NCI-H2227 (cell line): ENCODE measurements at regions not wholly inside any gene's neighbourhood (a gene's known extent, or its start where the extent isn't known, plus 50 kb on each side); places are given as distances from the start of the nearest gene placed in this dataset.
"Not testable (repeated sequence)": the region's sequence is repeated elsewhere in the genome, so short reads cannot be mapped to it uniquely, and the experiment has no call there.

Experiments used
- DNase-seq: peaks from one replicate; lab custom pipeline; 2025; ENCODE audit not compliant: unreplicated experiment; lab: John Stamatoyannopoulos, UW

- no peak for DNase-seq
Observed at GRCh38 chr14:41297576-41298327, 308.9 kb upstream of the LRFN5 start.

GRCh38 chr14:41295734-41296133 lies 310.9 kb upstream of the LRFN5 start:
- no peak for DNase-seq

GRCh38 chr14:41289025-41289424 lies 317.7 kb upstream of the LRFN5 start:
- DNase-seq, result no peak

DNA sequence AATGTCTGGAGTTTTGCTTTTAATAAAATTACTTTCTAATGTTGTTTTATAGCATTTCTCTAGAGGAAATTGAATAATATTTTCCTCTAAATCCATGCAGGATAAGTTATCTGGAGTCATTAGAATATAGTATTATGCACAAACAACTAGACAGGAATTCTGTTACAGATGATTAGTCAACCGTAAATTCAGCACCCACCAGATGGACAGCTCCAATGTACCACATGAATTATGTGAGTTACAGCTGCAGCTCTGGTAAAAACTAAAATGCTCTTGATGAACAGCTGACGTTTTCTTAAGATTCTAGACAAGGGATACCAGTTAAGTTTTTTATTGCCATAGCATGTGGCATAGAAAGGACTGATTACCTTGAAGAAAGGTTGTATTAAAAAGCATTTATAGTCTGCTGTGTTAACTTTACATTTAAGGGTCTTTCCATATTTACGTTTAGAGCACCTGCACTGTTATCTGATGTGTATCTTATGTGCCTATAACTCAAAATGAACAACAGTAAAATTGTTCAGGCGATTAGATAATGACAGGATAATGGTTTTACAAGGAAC lies 321.4 kb upstream of the LRFN5 start:
- no peak for DNase-seq

- no peak for DNase-seq
Observed at GRCh38 chr14:41280745-41281144, 325.9 kb upstream of the LRFN5 start.

DNA sequence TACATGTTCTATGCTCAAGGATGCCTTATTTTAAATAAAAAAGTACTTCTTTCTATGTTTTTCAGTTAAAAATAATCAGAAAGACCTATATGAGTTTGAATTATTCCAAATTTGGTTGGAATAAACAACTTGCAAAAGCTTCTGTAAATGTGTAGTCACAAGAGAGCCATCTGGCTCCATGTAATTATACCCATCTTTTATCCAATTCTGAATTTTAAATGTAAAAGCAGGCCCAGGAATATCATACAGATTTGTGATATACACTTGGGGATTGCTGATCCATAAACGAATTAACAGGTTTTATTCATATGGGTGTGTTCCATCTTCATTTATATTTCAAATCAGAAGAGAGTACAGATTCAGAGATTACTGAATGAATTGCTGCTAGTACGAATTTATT lies 329.2 kb upstream of the LRFN5 start:
- no peak for DNase-seq

GRCh38 chr14:41257476-41257875 lies 349.2 kb upstream of the LRFN5 start:
- no peak for DNase-seq

- no peak for DNase-seq
Observed at GRCh38 chr14:41235466-41235865, 371.2 kb upstream of the LRFN5 start.

DNA sequence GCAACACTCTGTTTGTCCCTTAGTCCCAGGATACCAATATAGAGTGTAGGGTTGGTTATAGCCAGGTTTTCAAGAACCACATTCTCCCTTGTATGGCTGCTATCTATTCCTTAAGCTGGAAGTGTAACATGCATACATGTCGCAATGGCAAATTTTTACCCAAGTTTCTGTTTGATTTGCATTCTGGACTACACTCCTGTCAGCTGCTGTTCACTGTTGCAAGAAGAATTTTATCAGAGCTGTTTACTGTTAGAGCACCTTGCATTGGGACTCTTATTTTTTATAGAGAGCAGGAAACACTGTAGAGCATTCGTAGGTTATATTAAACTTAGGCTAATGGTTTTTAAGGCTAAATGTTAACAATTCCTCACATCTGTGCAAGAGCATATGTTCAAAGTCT lies 376.0 kb upstream of the LRFN5 start:
- no peak for DNase-seq

DNA sequence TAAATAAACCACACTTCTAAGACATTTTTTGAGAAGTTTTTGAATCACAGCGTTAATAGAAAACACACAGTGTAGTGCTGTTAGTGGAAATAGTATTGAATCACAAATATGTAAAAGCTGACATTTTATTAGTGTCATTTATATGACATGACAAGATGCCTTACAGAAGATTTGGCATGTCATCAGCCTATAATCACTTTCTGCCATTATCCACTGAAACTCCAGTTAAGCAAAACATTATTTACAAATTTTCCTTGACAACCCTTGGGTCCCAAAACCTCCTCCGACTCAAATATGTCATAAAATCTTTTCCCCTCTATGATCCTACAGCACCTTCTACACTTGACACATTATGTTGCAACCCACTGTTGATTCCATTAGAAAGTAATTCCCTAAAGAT lies 376.9 kb upstream of the LRFN5 start:
- DNase-seq, result no peak

- no peak for DNase-seq
Observed at GRCh38 chr14:41225433-41225832, 381.2 kb upstream of the LRFN5 start.

- no peak for DNase-seq
Observed at GRCh38 chr14:41222581-41222980, 384.1 kb upstream of the LRFN5 start.

DNA sequence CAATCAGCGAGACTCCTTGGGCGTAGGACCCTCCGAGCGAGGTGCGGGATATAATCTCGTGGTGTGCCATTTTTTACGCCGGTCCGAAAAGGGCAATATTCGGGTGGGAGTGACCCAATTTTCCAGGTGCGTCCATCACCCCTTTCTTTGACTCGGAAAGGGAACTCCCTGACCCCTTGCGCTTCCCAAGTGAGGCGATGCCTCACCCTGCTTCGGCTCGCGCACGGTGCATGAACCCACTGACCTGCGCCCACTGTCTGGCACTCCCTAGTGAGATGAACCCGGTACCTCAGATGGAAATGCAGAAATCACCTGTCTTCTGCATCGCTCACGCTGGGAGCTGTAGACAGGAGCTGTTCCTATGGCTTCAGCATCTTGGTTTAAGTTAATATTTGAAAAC lies 391.7 kb upstream of the LRFN5 start:
- DNase-seq, result not testable (repeated sequence)

DNA sequence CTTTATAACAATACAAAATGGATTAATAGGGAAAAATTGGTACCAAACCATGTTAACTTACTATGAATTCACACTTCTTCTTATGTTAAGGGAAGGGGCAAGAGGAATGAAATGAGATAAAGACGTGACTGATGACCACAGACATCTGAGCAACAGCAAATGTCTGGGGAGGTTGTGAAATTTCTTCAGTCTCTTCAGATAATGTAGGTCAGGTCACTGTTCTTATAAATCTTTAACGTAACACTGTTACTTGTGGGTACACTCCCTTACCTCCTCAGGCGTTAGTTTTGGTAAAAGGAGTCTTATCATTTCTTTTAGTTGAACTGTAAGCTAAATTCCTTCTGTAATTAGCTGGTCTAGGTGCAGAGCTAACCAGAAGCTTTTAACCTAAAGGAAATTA lies 405.0 kb upstream of the LRFN5 start:
- DNase-seq, result no peak

GRCh38 chr14:41187868-41188267 lies 418.8 kb upstream of the LRFN5 start:
- DNase-seq, result no peak

DNA sequence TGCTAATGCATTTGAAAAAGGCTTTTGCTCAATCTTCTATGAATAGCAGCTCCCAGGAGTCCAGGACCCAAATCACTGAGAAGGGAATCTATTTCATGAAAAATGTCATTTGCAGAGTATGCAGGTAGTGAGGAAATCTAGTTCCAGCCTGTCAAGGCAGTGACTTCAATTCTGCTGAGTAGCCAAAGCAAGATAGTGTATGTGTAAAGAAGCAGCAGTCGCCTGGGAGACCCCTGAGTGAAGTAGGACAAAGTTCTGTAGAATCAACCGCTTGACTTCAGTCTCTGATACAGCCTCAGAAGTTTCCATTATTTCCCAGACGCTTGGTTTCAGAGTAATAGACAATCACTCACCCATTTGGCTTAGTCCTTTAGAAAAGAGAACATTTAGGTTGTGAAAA lies 435.6 kb upstream of the LRFN5 start:
- no peak for DNase-seq

- DNase-seq, result no peak
Observed at GRCh38 chr14:41167040-41167439, 439.6 kb upstream of the LRFN5 start.

DNA sequence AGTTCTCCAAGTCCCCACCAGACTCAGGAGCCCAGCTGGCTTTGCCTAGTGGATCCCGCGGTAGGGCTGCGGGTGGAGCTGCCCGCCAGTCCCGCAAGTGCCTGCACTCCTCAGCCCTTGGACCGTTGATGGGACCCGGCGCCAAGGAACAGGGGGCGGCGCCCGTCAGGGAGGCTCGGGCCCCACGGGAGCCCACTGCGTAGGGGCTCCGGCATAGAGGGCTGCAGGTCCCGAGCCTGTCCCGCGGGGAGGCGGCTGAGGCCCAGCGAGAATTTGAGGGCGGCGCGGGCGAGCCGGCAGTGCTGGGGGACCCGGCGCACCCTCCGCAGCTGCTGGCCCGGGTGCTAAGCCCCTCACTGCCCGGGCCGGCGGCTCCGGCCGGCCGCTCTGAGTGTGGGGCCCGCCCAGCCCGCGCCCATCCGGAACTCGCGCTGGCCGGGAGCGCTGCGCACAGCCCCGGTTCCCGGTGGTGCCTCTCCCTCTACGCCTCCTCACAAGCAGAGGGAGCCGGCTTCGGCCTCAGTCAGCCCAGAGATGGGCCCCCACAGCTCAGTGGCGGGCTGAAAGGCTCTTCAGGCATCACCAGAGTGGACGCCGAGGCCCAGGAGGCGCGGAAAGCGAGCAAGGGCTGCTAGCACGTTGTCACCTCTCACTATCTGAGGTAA lies 452.4 kb upstream of the LRFN5 start:
- no peak for DNase-seq

DNA sequence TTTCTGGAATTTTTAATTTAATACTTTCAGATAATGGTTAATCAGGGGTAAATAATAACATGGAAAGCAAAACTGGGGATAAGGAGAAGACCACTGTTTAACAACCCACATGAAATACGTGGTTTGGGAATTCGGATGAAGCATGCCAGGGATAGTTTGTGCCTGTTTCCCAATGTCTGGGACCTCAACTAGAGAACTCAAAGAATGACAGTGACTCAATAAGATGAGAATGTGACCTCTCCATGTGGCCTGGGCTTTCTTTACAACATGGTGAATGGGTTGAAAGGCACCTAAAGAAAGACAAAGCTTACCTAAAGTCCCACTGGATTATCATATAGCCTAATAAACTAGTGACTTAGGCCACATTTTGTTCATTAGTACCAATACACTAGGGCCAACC lies 460.3 kb upstream of the LRFN5 start:
- DNase-seq, result no peak

GRCh38 chr14:41144370-41144769 lies 462.3 kb upstream of the LRFN5 start:
- no peak for DNase-seq

DNA sequence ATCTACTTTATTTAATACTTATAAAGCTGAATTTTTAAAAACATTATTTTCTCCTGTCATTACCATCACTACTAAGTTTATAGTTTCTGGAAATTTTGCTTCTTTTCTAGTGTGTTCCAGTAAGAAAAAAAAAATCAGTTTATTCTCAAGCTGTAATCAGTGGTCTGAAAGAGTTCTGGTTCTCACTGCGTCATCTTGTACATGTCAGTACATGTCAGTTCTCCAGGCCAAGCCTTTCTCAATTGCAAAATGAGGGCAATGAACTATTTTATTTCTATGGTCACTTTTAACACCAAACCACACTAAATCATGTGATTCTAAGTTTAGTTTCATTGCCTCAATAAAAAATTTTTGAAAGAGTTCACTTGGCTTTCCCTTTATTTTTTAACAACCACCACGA lies 468.9 kb upstream of the LRFN5 start:
- DNase-seq, result no peak

DNA sequence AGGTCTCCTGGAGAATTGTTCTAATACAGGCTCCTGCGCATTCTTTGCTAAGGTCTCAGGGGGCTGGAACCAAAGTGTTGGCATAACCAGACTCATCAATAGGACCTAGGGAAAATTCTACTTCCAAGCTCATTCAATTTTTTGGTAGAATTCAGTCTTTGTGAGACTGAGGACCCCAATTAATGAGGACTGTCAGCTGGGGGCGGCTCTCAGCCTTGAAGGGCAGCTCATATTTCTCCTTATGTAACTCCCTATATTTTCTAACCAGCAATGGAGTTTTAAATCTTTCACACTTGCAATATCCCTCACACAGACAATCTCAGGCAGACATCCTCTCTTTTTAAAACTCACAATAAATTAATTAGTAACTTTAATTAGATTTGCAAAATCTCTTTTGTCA lies 476.4 kb upstream of the LRFN5 start:
- no peak for DNase-seq

GRCh38 chr14:41120402-41120801 lies 486.3 kb upstream of the LRFN5 start:
- no peak for DNase-seq
